LNCaP clone FGC (cell line): ENCODE measurements at regions not wholly inside any gene's neighbourhood (a gene's known extent, or its start where the extent isn't known, plus 50 kb on each side); places are given as distances from the start of the nearest gene placed in this dataset.
"Not testable (repeated sequence)": the region's sequence is repeated elsewhere in the genome, so short reads cannot be mapped to it uniquely, and the experiment has no call there.

ENCODE experiments used
- DNase-seq: peaks from one replicate; pipeline ENCODE4 v3.0.0-alpha.2; 2011; ENCODE audit warnings: low read depth
- H3K4me3 ChIP-seq: 2 replicates; pipeline ENCODE4 v1.5.1; 2011; ENCODE audit warnings: mild to moderate bottlenecking, low read depth, low read length, control low read depth
- TF ChIP-seq, protein P1 (sequence below): IDR thresholded peaks from 2 replicates; pipeline ENCODE4 v1.5.1; 2012; ENCODE audit warnings: mild to moderate bottlenecking; ENCODE audit not compliant: control insufficient read depth, insufficient read depth; ENCODE audit errors: extremely low read depth

DNA sequence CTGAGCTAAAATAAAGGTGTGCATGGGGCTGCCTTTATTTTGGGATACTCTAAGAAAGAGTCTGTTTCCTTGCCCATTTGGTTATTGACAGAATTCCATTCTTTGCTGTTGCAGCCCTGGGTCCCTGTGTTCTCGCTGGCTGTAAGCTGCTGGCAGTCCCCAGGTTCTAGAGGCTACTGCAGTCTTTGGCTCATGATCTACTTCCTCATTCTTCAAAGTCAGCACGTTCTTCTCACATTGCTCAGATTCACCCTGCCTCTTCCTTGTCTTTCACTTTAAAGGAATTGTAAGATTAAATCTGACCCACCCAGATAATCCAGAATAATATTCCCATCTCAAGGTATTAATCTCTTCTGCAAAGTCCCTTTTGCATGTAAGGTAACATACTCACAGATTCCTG is 620.3 kb downstream of the CCSER2 start:
- H3K4me3 ChIP-seq, result no peak overlapping the region
- TF ChIP-seq, protein P1, sequence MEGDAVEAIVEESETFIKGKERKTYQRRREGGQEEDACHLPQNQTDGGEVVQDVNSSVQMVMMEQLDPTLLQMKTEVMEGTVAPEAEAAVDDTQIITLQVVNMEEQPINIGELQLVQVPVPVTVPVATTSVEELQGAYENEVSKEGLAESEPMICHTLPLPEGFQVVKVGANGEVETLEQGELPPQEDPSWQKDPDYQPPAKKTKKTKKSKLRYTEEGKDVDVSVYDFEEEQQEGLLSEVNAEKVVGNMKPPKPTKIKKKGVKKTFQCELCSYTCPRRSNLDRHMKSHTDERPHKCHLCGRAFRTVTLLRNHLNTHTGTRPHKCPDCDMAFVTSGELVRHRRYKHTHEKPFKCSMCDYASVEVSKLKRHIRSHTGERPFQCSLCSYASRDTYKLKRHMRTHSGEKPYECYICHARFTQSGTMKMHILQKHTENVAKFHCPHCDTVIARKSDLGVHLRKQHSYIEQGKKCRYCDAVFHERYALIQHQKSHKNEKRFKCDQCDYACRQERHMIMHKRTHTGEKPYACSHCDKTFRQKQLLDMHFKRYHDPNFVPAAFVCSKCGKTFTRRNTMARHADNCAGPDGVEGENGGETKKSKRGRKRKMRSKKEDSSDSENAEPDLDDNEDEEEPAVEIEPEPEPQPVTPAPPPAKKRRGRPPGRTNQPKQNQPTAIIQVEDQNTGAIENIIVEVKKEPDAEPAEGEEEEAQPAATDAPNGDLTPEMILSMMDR, result no peak
- DNase-seq, result no peak

DNA sequence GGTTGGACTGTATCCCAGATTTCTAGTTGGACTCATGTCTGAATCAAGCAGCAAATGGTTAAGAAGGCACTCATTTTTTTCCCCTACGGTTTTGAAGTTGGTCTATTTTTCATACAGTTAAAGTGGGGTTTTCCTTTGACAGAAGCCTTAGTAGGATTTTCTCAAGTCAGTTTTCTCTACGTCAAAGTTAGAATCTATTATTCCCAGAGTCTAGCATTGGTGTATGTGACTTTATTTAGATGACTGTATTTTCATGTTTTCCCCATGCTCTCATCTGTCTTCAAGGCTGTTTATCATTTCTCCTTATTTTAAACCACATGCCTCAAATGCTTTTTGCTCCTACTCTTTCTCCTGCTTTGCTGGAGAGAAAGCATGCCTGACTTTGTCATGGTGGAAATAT is 623.2 kb downstream of the CCSER2 start:
- no peak overlapping the region for H3K4me3 ChIP-seq
- TF ChIP-seq, protein P1, result no peak
- no peak for DNase-seq

DNA sequence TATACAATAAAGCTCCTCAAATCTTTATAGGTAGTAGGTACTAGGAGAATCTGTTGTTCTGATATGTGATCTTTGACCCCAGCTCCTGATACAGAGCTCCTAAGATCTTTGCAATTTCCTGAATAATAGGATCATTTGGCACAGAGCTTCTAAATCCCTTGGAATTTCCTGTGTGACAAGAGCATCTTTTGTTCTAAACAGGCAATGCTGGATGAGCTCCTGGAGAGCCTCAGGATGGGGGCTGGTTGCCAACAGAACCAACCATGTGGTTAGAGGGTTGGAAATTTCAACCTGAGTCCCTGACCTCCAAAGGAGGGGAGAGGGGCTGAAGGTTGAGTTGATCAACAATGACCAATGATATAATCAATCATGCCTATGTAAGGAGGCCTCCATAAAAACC is 629.0 kb downstream of the CCSER2 start:
- DNase-seq, result no peak
- TF ChIP-seq, protein P1, result no peak
- no peak overlapping the region for H3K4me3 ChIP-seq

GRCh38 chr10:84965468-84965867 is 637.1 kb downstream of the CCSER2 start:
- no peak for DNase-seq
- TF ChIP-seq, protein P1, result no peak
- no peak overlapping the region for H3K4me3 ChIP-seq

- no peak overlapping the region for H3K4me3 ChIP-seq
- no peak for DNase-seq
- TF ChIP-seq, protein P1, result no peak
These were observed 638.5 kb downstream of the CCSER2 start for GRCh38 chr10:84966708-84967441.

DNA sequence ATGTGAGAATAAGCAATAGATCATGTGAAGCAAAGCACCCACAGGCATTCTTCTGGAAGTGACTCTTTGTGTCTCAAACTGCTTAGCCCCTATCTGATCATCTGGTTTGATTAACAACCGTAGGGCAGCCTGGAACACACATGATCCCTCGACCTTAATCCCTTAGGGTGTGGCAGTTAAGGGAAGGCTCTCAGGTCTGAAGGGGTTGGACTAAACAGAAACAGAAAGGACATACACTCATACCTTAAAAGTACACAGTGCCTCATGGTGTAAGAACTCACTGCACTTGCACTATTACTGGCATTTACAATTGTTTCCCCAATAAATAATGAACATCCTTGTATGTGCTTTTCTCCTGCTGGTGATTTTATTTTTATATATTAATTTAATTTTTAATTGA is 640.9 kb downstream of the CCSER2 start:
- not testable (repeated sequence) for DNase-seq, H3K4me3 ChIP-seq

GRCh38 chr10:84987039-84987438 is 658.6 kb downstream of the CCSER2 start:
- DNase-seq, result no peak
- H3K4me3 ChIP-seq, result no peak overlapping the region
- TF ChIP-seq, protein P1, result no peak
